B cell (primary cell): ENCODE measurements at regions not wholly inside any gene's neighbourhood (a gene's known extent, or its start where the extent isn't known, plus 50 kb on each side); places are given as distances from the start of the nearest gene placed in this dataset.

ENCODE experiments used
- ATAC-seq: fragments of 200-7000 bp; cut with Tn5 transposase; one replicate; pipeline ENCODE4 v1.10.0; 2021; ENCODE audit warnings: low read depth, mild to moderate bottlenecking, moderate number of reproducible peaks, moderate library complexity
- CTCF ChIA-PET: fragments of 350-600 bp; sonication (Branson Sonifier 250); formaldehyde crosslinking; loops from one replicate; lab custom pipeline; 2021; ENCODE audit warnings: antibody characterized with exemption, inconsistent platforms; lab: Charles Lee
- POLR2A ChIA-PET: fragments of 350-600 bp; sonication (Branson Sonifier 250); formaldehyde crosslinking; loops from one replicate; lab custom pipeline; 2021; ENCODE audit warnings: antibody characterized with exemption; lab: Charles Lee
- DNase-seq: peaks from one replicate; pipeline ENCODE4 v3.0.0; 2013
- H2AFZ ChIP-seq: 2 replicates; pipeline ENCODE4 v1.6.1; 2012; ENCODE audit warnings: mild to moderate bottlenecking, low read depth, low read length; ENCODE audit not compliant: insufficient read depth, poor library complexity, severe bottlenecking
- H3K27ac ChIP-seq, 2 donors: 1 replicate in 1 of 2; 2 replicates in 1 of 2; pipeline ENCODE4 v1.5.1; 2012 to 2013; ENCODE audit warnings: low read length in 2 of 2, mild to moderate bottlenecking in 2 of 2, moderate library complexity in 1 of 2
- H3K27me3 ChIP-seq, 4 experiments: fragments of 200-600 bp in 1 of 4; sonication (generic) in 1 of 4; replicated peaks in 1 of 4; 1 replicate in 2 of 4; 2 replicates in 2 of 4; pipeline versions ENCODE4 v1.6.1 to v1.7.0; 2013 to 2016; ENCODE audit warnings: low read length in 3 of 4, mild to moderate bottlenecking in 2 of 4, mixed read lengths in 1 of 4, moderate library complexity in 1 of 4; ENCODE audit not compliant: insufficient read depth in 4 of 4, control insufficient read depth in 3 of 4; ENCODE audit errors: control extremely low read depth in 1 of 4
- H3K36me3 ChIP-seq, 2 experiments: replicated peaks in 1 of 2; 1 replicate in 1 of 2; 2 replicates in 1 of 2; pipeline versions ENCODE4 v1.6.1 to v1.7.1; 2013; ENCODE audit warnings: low read length in 1 of 2; ENCODE audit not compliant: insufficient read depth in 2 of 2, control insufficient read depth in 1 of 2; ENCODE audit errors: control extremely low read depth in 1 of 2, extremely low read depth in 1 of 2
- H3K4me1 ChIP-seq, 2 donors: fragments of 200-600 bp in 1 of 2; sonication (generic) in 1 of 2; 1 replicate in 1 of 2; 2 replicates in 1 of 2; pipeline versions ENCODE4 v1.5.1 to v1.6.1; 2013 to 2017; ENCODE audit warnings: low read length in 2 of 2; ENCODE audit not compliant: control insufficient read depth in 2 of 2, insufficient read depth in 2 of 2
- H3K4me2 ChIP-seq: replicated peaks from 2 replicates; pipeline ENCODE3; 2012; ENCODE audit warnings: mild to moderate bottlenecking, low read depth, low read length; ENCODE audit not compliant: poor library complexity, severe bottlenecking
- H3K4me3 ChIP-seq, 5 experiments: fragments of 200-600 bp in 1 of 5; sonication (generic) in 1 of 5; 1 replicate in 3 of 5; 2 replicates in 2 of 5; pipeline versions ENCODE4 v1.5.1 to v1.7.0; 2011 to 2016; ENCODE audit warnings: low read length in 4 of 5, mild to moderate bottlenecking in 4 of 5, low read depth in 2 of 5, control low read depth in 1 of 5, moderate library complexity in 1 of 5; ENCODE audit not compliant: insufficient read depth in 1 of 5; ENCODE audit errors: control extremely low read depth in 1 of 5, extremely low read depth in 1 of 5
- H3K79me2 ChIP-seq: fragments of 200-600 bp; sonication (generic); one replicate; pipeline ENCODE4 v1.6.0; 2016; ENCODE audit warnings: low read length; ENCODE audit not compliant: control insufficient read depth, insufficient read depth
- H3K9ac ChIP-seq: fragments of 200-600 bp; sonication (generic); 2 replicates; pipeline ENCODE4 v1.6.1; 2017; ENCODE audit warnings: mild to moderate bottlenecking, low read length, moderate library complexity
- H3K9me3 ChIP-seq, 3 donors: one replicate each; pipeline versions ENCODE4 v1.6.1 to v1.7.1; 2013; ENCODE audit warnings: low read length in 2 of 3; ENCODE audit not compliant: control insufficient read depth in 2 of 3, insufficient read depth in 1 of 3; ENCODE audit errors: control extremely low read depth in 1 of 3
- H4K20me1 ChIP-seq: 2 replicates; pipeline ENCODE4 v1.6.0; 2012; ENCODE audit warnings: mild to moderate bottlenecking, low read length; ENCODE audit not compliant: insufficient read depth, control insufficient read depth, poor library complexity, severe bottlenecking
- H3K27ac Mint-ChIP-seq: one replicate; pipeline ENCODE4 v1.8.0; 2021; ENCODE audit warnings: mixed read lengths
- H3K27me3 Mint-ChIP-seq: one replicate; pipeline ENCODE4 v1.8.0; 2021; ENCODE audit warnings: mixed read lengths
- H3K4me1 Mint-ChIP-seq: one replicate; pipeline ENCODE4 v1.8.0; 2021; ENCODE audit warnings: mixed read lengths
- H3K4me3 Mint-ChIP-seq: one replicate; pipeline ENCODE4 v1.8.0; 2021; ENCODE audit warnings: mixed read lengths
- H3K9me3 Mint-ChIP-seq: one replicate; pipeline ENCODE4 v1.8.0; 2022; ENCODE audit warnings: mixed read lengths; ENCODE audit not compliant: insufficient read depth
- EZH2 ChIP-seq: IDR thresholded peaks from 2 replicates; pipeline ENCODE4 v1.6.1; 2012; ENCODE audit warnings: borderline replicate concordance, low read depth, mild to moderate bottlenecking, moderate library complexity, low read length; ENCODE audit not compliant: insufficient read depth, poor library complexity, severe bottlenecking
- WGBS: methylation state at CpG from one replicate; pipeline ENCODE4 v1.1.5; 2013; ENCODE audit warnings: missing lambda C conversion rate; ENCODE audit not compliant: insufficient coverage; 5-methylcytosine and 5-hydroxymethylcytosine counted together
- intact Hi-C: fragments of 100-400 bp; cut with micrococcal nuclease; formaldehyde crosslinking; loops from one replicate; pipeline ENCODE4 v1.10.0; 2022
- TF ChIP-seq, protein P1 (sequence below): fragments of 200-600 bp; IDR thresholded peaks from one replicate; pipeline ENCODE4 v1.8.0; 2022; ENCODE audit warnings: antibody characterized with exemption, mild to moderate bottlenecking

DNA sequence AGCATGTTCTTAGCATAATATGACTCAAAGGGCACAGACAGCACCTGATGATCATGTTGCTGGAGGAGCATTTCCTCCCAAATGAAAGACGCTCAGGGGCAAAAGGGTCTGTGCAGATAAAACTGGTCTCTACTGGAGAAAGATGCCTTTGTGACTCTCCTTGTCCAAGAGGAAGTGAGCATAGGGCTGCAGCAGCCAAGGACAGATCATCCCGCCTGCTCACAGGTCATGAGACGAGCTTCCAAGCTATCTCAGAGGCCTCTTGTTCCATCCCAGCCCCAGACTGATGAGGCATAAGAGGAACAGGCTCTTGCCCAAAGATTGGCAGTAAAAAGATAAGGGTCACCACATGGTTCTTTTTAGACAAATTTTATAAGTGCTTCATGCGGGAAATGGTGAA is 141.8 kb downstream of the KATNIP start:
- ATAC-seq (no peak), DNase-seq (no peak)
- H3K9me3 ChIP-seq = no peaks in the 10 kb centered on the region
- H3K4me2 ChIP-seq = no peak overlapping the region
- Mint-ChIP-seq H3K4me3 (no peak overlapping the region), H3K9me3 (no peaks in the 10 kb centered on the region), H3K27ac (no peak overlapping the region), H3K27me3 (no peaks in the 10 kb centered on the region), H3K4me1 (no peaks in the 10 kb centered on the region)
- TF ChIP-seq, protein P1, sequence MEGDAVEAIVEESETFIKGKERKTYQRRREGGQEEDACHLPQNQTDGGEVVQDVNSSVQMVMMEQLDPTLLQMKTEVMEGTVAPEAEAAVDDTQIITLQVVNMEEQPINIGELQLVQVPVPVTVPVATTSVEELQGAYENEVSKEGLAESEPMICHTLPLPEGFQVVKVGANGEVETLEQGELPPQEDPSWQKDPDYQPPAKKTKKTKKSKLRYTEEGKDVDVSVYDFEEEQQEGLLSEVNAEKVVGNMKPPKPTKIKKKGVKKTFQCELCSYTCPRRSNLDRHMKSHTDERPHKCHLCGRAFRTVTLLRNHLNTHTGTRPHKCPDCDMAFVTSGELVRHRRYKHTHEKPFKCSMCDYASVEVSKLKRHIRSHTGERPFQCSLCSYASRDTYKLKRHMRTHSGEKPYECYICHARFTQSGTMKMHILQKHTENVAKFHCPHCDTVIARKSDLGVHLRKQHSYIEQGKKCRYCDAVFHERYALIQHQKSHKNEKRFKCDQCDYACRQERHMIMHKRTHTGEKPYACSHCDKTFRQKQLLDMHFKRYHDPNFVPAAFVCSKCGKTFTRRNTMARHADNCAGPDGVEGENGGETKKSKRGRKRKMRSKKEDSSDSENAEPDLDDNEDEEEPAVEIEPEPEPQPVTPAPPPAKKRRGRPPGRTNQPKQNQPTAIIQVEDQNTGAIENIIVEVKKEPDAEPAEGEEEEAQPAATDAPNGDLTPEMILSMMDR = no peak
- TF ChIP-seq EZH2 = no peak
- no peaks in the 10 kb centered on the region for H3K27me3 ChIP-seq
- H3K4me1 ChIP-seq = no peaks in the 10 kb centered on the region
- no peak overlapping the region for H3K27ac ChIP-seq
- H3K36me3 ChIP-seq = no peaks in the 10 kb centered on the region
- ChIA-PET POLR2A (no interaction called here), CTCF (no interaction called here)
- WGBS = 94% methylated on average over 4 of the region's 4 CpGs
- H3K9ac ChIP-seq = no peak overlapping the region
- intact Hi-C loops = no loop called here
- H3K4me3 ChIP-seq = no peak overlapping the region
- H3K79me2 ChIP-seq = no peaks in the 10 kb centered on the region
- H2AFZ ChIP-seq = no peak overlapping the region
- no peaks in the 10 kb centered on the region for H4K20me1 ChIP-seq

DNA sequence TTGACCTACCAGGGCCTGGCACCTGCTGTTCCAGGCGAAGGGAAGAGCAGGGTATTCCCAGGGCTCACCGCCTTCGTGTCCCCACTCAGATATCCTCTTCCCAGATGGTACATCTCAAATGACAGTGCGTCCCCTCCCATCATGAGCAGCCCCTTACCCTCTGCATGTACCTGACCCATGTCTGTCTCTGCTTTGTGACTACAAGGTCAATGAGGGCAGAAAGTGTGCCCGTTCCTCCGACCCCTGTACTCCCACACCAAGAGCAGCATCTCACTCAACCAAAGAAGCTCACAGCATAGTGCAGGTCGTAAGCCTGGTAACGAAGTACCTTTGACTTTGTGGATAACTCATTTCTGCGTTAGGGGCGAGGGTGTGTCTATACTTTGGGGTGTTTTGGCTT is 142.6 kb downstream of the KATNIP start:
- no peaks in the 10 kb centered on the region for H4K20me1 ChIP-seq
- no peak overlapping the region for H2AFZ ChIP-seq
- H3K9ac ChIP-seq = no peak overlapping the region
- H3K4me3 Mint-ChIP-seq = no peak overlapping the region
- H3K27me3 ChIP-seq = no peaks in the 10 kb centered on the region
- WGBS = 95% methylated on average over 6 of the region's 10 CpGs
- TF ChIP-seq EZH2 = no peak
- TF ChIP-seq, protein P1 = no peak
- no peaks in the 10 kb centered on the region for H3K9me3 Mint-ChIP-seq
- H3K4me1 Mint-ChIP-seq = no peaks in the 10 kb centered on the region
- H3K79me2 ChIP-seq = no peaks in the 10 kb centered on the region
- intact Hi-C loops = no loop called here
- ATAC-seq = no peak
- POLR2A ChIA-PET = no interaction called here
- no peaks in the 10 kb centered on the region for H3K9me3 ChIP-seq
- H3K4me3 ChIP-seq = no peak overlapping the region
- CTCF ChIA-PET = no interaction called here
- H3K27ac ChIP-seq = no peak overlapping the region
- H3K4me2 ChIP-seq = no peak overlapping the region
- H3K27ac Mint-ChIP-seq = no peak overlapping the region
- no peak for DNase-seq
- H3K4me1 ChIP-seq = no peaks in the 10 kb centered on the region
- H3K36me3 ChIP-seq = no peaks in the 10 kb centered on the region
- no peaks in the 10 kb centered on the region for H3K27me3 Mint-ChIP-seq
